ENCODE measurements at regions not wholly inside any gene's neighbourhood (a gene's known extent, or its start where the extent isn't known, plus 50 kb on each side); places are given as distances from the start of the nearest gene placed in this dataset.

DNA sequence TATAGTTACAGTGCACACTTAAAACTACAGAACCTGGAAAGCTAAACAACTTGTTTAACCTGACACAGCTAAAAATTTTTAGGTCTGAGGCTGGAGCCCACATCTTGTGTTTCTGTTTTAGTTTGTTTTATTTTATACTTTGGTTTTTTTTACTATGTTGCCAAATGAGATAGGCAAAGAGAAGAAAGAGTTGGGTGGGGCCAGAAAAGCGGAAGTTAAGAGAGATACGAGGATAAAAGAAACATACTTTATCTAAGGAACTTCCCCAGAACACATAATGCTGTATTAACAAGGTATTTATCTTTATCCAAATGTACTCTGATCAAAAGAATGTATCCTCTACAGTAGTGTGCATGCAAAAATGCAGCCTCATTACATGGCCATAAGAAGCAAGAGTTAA lies 1145.7 kb downstream of the EPHA3 start:
- Histone ChIP-seq H3K4me3 (ENCODE audit: low read depth in 1 of 2, low read length in 1 of 2) (no peak overlapping the region), H3K9me3 (no peaks in the 10 kb centered on the region), H3K4me1 (ENCODE audit: control insufficient read depth in 1 of 2, insufficient read depth in 1 of 2, low read depth in 1 of 2, low read length in 1 of 2) (no peaks in the 10 kb centered on the region)

DNA sequence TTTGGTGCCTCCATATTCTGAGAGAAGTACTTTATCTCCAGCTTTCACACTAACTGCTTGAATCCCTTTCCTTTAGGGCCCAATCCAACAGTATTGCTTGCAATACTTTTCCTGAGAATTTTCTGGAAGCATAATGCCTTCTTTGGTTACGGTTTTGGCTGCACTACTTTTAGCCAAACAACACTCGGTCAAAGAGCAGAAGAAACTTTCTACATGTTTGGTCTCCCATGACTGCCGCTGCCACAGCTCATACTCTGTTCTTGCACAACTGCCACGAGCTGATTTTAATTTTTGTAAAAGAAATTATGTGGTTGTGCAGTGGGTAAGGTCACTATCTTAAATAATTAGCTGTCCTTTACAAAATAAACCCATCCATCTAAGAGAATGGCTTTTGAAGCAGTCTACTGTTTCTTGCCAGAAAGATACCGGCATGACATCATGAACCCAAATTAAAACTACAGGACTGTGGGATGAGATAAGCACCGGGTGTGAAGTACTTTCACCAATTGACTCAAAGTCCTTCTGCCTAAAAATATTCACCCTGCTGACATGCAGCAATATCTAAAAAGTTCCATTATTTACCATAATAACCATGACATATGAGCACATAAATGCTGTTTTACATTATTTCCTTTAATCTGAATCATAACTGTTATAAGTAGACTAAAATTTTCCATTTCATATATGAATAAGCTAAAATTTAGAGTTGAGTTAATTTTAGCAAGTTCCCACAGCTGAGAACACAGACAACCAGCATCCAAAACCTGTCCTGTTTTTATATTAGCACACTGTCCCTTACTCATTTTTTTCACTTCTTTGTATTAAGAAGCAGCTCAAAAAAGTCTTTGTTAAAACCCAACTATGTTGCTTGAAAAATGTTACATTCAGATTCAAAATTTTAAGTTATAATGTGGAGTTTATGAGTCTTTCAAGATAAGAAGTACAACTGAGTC lies 1154.3 kb downstream of the EPHA3 start:
- Histone ChIP-seq H3K27ac (no peak overlapping the region), H3K9me3 (no peaks in the 10 kb centered on the region), H3K4me1 (ENCODE audit: control insufficient read depth in 1 of 2, insufficient read depth in 1 of 2, low read depth in 1 of 2, low read length in 1 of 2) (no peaks in the 10 kb centered on the region), H3K36me3 (no peaks in the 10 kb centered on the region), H3K27me3 (no peaks in the 10 kb centered on the region), H3K4me3 (ENCODE audit: low read depth in 1 of 2, low read length in 1 of 2) (no peak overlapping the region)
- TF ChIP-seq, protein P1, sequence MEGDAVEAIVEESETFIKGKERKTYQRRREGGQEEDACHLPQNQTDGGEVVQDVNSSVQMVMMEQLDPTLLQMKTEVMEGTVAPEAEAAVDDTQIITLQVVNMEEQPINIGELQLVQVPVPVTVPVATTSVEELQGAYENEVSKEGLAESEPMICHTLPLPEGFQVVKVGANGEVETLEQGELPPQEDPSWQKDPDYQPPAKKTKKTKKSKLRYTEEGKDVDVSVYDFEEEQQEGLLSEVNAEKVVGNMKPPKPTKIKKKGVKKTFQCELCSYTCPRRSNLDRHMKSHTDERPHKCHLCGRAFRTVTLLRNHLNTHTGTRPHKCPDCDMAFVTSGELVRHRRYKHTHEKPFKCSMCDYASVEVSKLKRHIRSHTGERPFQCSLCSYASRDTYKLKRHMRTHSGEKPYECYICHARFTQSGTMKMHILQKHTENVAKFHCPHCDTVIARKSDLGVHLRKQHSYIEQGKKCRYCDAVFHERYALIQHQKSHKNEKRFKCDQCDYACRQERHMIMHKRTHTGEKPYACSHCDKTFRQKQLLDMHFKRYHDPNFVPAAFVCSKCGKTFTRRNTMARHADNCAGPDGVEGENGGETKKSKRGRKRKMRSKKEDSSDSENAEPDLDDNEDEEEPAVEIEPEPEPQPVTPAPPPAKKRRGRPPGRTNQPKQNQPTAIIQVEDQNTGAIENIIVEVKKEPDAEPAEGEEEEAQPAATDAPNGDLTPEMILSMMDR (IDR thresholded peaks at IDR 0.05), result no peak

More for the DNA sequence above, 1145.7 kb downstream of the EPHA3 start:
- Histone ChIP-seq H3K27ac (no peak overlapping the region), H3K36me3 (no peaks in the 10 kb centered on the region), H3K27me3 (no peaks in the 10 kb centered on the region)
- TF ChIP-seq, protein P1 (IDR thresholded peaks at IDR 0.05), result no peak
